NCI-H2196 treated with DMSO at 0.1 percent for 48 hours (cell line): ENCODE measurements at regions not wholly inside any gene's neighbourhood (a gene's known extent, or its start where the extent isn't known, plus 50 kb on each side); places are given as distances from the start of the nearest gene placed in this dataset.
"Not testable (repeated sequence)": the region's sequence is repeated elsewhere in the genome, so short reads cannot be mapped to it uniquely, and the experiment has no call there.

Experiments used
- DNase-seq: peaks from one replicate; lab custom pipeline; 2025; ENCODE audit not compliant: unreplicated experiment; lab: John Stamatoyannopoulos, UW

- DNase-seq, result no peak
Measured at GRCh38 chr12:94916663-94917062, 86.8 kb downstream of the NDUFA12 start.

GRCh38 chr12:94909663-94910062 is 93.8 kb downstream of the NDUFA12 start:
- no peak for DNase-seq

- not testable (repeated sequence) for DNase-seq
Measured at GRCh38 chr12:94905749-94906148, 97.7 kb downstream of the NDUFA12 start.

GRCh38 chr12:94900496-94900895 is 103.0 kb downstream of the NDUFA12 start:
- no peak for DNase-seq

GRCh38 chr12:94898388-94898787 is 105.1 kb downstream of the NDUFA12 start:
- DNase-seq, result no peak

- DNase-seq, result no peak
Measured at GRCh38 chr12:94892544-94893267, 110.8 kb downstream of the NDUFA12 start.

GRCh38 chr12:94889445-94890210 is 113.9 kb downstream of the NDUFA12 start:
- no peak for DNase-seq

- no peak for DNase-seq
Measured at GRCh38 chr12:94879542-94879941, 124.0 kb downstream of the NDUFA12 start.

GRCh38 chr12:94875525-94875924 is 128.0 kb downstream of the NDUFA12 start:
- DNase-seq, result no peak

GRCh38 chr12:94874518-94875302 is 128.8 kb downstream of the NDUFA12 start:
- DNase-seq, result no peak

GRCh38 chr12:94873734-94874517 is 129.6 kb downstream of the NDUFA12 start:
- DNase-seq, result no peak

- DNase-seq, result no peak
Measured at GRCh38 chr12:94872971-94873733, 130.3 kb downstream of the NDUFA12 start.

GRCh38 chr12:94872671-94872970 is 130.9 kb downstream of the NDUFA12 start:
- no peak for DNase-seq

GRCh38 chr12:94872007-94872653 is 131.4 kb downstream of the NDUFA12 start:
- no peak for DNase-seq

GRCh38 chr12:94870511-94870910 is 133.0 kb downstream of the NDUFA12 start:
- DNase-seq, result no peak

- no peak for DNase-seq
Measured at GRCh38 chr12:94868161-94868560, 135.3 kb downstream of the NDUFA12 start.

GRCh38 chr12:94867066-94867855 is 136.2 kb downstream of the NDUFA12 start:
- DNase-seq, result no peak

- DNase-seq, result no peak
Measured at GRCh38 chr12:94864987-94865386, 138.5 kb downstream of the NDUFA12 start.
